Activated CD8-positive, alpha-beta memory T cell treated with anti-CD3 and anti-CD28 coated beads, Interleukin-2, amount 50 U/mL, for 4 hours (primary cell): ENCODE measurements at regions not wholly inside any gene's neighbourhood (a gene's known extent, or its start where the extent isn't known, plus 50 kb on each side); places are given as distances from the start of the nearest gene placed in this dataset.

ENCODE experiments used
- DNase-seq: peaks from one replicate; pipeline ENCODE4 v3.0.0-alpha.2; 2020

DNA sequence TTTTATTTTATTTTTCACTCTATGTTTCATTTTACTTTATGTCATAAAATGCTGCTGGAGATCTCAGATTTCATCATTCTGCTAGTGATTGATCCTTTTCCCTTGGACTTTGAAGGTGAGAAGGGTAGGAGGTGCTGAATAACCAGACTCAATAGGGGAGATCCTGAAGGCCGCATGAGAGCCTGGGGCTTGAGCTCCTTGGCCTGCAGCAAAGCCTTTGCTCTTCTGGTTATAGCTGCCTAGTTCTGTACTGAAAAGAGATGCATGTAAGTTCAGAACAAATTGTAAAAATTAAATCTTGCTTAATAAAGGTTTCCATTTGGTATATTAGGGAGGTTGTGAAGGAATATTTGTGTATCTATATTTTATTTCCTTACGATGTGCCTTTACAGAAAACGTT, 430.2 kb downstream of the QKI start:
- DNase-seq = no peak

DNA sequence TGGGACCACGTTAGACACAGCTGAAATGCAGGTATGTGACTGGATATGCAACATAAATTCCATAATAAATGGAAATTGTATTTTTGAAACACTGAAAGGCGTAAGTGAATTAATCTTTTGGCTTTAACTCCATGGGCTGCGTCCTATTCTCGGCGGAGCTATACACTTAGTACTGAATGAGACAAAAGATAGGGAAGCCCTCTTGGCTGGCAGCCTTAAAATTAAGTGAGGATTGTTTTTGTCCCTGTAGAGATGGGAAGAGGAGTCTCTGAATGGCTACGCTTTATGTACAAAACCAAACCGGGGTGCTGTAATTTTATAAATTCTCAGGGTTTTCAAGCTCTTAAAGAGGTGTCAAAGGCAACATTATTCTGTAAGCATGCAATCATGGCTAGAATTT, 429.8 kb downstream of the QKI start:
- no peak for DNase-seq

DNA sequence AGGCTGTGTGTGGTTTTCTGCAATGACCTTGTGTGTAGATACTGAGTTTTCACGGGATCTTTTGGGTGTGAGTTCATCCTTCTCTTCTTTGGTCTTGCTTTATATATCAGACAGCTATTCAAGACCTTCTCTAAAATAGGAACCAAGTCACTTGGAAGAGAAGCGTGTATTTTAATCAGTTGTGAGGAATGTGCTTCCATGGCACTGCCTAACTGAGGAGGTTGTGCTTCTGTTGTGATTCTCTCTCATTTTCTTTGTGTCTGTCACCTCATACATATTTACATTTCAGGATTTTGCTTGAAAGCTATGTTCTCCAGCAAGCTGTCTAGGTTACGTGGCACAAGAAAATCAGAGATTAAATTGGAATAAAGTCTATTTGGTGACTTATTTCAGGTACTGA, 428.7 kb downstream of the QKI start:
- no peak for DNase-seq

DNA sequence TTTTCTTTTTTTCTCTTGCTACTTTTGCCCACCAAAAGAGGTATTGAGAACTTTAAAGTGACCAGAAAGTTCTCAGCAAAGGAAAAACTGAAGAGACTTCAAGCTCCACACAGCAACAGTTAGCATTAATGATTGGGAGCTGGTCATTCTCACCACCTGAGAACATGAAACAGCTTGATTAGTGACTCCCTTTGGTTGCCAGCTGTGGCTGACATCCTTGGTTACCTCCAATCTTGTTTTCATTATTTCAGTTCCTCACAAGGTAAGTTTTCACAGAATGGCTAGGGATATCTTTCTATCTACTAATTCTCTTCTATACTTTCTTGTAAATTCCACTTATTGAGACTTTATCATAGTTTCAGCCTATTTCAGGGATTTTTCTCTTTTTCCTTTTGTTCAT, 427.9 kb downstream of the QKI start:
- no peak for DNase-seq

DNA sequence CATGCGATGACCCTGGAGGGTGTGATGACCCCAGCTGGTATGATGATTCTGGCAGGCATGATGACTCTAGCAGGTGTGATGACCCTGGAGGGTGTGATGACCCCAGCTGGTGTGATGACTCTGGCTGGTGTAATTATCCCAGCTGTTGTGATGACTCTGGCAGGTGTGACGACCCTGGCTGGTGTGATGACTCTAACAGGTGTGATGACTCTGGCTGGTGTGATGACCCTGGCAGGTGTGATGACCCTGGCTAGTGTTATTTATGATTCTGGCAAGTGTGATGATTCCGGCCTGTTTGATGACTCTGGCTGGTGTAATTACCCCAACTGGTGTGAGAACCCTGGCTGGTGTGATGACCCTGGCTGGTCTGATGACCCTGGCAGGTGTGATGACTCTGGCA, 427.2 kb downstream of the QKI start:
- DNase-seq = no peak

DNA sequence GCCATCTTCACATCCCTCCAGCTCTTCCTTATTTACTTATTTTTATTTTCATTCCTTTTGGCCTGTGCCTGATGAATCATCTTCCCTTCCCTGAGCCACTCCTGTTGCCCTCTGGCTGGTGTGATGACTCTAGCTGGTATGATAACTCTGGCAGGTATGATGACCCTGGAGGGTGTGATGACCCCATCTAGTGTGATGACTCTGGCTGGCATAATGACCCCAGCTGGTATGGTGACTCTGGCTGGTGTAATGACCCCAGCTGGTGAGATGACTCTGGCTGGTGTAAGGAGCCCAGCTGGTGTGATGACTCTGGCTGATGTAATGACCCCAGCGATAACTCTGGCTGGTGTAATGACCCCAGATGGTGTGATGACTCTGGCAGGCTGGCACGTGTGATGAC, 426.8 kb downstream of the QKI start:
- DNase-seq = no peak

DNA sequence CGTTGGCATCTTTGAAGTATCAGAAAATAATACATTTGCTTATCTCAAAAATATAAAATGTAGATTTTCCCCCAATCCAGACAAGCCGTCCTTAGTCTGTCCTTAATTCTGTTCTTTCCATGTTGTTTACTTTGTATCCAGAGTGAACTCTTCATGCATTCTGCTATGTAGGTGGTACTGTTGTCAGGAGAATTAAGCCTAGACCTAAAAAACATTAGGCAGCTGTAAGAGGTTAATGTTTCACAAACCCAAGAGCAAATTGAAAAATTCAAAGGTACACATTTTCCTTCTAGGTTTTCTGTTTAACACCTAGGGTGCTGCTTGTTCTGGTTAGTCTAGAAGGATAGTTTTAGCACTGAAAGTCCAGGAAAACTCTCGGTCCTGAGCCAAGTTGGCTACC, 426.4 kb downstream of the QKI start:
- no peak for DNase-seq

DNA sequence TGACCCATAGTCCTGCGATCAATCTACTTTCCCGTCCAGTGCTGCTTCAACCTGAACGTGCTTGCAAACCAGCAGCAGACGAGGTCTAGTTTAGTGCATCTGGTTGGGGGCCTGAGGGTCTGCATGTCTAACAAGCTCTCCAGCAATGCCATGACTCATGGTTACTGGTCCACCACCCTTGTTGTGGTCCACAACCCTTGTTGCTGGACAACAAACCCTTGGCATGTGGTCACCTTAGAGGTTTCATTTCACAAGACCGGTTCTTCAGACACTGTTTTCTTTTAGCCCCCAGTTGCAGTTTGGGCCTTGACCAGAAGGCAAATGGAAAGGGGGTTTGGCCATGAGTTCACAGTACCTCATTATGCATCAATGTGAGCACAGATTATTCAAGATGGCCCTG, 424.8 kb downstream of the QKI start:
- DNase-seq = no peak

DNA sequence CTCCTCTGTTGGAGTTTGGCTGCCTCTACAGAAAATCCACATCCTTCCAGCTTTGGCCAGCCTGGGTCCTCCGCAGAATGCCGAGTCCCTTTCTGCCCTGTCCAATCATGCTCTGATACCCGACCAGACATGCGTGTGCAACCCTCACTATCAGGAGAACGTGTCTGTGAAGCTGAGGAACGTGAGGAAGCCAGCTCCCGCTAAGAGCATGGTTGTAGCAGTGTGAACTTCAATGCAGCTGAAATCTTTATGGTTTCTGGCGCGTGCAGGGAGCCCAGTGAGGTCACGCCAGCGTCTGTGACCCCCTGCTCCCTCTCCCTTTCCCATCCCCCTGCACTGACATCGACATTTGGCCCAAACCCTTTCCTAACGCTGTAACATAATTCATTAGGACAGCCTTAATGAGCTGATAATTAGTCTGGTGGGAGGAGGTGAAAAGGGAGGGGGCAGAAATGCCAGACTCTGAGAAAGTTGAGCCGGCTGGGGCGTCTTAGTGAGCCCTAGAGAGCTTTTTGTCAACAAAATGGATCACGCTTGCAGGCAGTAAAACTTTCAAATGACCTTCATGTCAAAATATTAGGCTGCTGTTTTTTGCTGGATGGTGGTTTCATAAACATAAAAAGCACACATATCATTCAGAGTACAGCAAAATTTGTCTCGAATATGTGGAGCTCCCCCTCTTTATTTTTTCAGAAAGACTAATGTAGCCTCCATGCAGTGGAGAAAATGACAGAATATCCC, 423.3 kb downstream of the QKI start:
- no peak for DNase-seq

DNA sequence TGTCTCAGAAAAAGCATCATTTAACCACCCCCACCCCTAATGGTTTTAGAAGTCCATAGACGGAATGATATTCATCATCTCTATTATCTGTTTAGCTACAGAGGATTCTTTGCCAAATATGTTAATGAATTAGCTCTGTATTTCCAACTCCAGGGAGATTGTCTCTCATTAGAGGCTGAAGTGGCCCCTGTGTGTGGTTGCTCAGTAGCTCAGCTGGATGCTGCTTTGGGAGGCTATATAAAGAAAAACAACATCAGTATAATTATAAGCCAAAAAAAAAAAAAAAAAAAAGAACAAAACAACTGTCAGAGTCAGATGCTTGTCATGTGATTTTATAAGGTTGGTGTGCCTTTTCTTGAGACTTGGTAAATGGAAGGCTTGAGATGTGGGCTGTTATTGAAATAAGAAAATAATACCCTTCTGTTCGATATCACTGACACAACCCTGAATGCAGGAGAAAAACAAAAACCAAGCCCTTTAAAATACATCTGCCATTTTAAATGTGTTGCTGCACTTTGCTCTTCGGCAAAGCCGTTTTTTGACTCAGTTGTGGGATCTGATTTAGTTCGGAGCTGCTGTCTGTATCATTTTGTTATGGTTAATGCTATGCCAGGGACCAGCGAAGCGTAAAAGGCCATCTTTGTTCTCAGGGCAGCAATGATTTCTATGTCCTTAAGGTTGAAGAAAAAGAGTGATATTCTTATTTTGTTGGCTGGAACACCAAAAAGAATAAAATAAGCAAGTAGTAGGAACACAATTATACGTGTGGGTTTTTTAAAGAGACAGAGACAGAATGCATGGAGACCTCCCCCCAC, 422.6 kb downstream of the QKI start:
- DNase-seq = no peak

DNA sequence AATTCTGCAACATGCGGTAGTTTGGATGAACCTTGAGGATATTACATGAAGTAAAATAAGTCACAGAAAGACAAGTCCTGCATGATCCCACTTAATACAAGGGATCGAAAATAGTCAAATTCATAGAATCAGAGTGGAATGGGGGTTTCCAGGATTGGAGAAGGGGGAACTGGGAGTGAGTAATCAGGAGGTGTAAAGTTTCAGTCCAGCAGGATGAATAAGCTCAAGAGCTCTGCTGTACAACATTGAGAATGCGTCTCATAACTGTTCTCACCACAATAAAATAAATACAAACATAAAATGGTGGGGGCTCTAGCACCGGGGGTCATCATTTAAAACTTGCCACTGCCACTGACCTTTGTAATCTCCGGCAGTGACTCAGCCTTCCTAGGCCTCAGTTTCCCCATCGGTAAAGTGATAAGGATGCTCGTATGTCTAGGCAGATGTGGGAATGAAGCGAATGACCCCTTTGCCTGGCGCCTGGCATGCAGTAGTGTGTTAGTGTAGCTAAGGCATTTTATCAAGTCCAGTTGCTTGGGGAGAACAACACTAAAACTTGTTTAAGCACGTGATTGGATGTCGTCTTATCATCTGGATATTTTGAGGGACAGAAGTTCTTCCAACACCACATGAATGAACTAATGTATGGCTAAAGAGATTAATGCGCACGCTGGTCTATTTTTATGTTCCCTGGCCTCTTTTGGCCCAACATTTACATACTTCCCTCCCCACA, 421.1 kb downstream of the QKI start:
- no peak for DNase-seq

DNA sequence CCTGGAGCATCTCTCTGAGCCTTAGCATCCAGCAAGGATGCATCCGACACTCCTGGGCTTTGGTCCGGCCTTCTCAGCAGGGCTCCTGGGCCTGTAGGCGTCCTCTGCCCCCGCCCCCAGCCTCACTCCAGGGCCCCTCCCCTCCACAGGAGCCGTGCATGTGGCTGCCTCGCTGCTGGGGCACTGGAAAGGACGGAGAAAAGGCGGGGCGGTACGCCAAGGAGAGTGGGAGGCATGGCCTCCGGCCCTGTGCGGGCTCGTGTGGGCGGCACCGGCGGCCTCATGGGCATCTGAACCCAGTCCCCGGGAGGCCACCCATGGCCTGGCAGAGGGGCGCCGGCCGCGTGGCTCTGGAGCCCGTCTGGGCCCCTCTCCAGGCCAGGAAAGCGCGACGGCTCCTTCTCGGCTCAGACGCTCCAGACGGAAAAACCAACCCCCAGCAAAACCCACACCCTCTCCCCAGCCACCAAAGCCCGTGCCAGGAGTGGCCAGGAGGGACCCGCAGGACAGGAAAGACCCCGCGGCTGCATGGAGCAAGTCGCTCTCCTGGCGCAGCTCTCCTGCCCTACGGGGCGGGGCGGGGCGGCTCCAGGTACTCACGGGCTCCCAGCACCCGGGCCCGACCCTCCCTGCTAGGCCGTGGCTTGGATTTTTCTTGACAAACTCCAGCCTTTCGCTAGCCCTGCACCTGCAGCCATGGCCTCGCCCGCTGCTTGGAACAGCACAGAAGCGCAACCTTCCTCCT, 419.9 kb downstream of the QKI start:
- DNase-seq = no peak

DNA sequence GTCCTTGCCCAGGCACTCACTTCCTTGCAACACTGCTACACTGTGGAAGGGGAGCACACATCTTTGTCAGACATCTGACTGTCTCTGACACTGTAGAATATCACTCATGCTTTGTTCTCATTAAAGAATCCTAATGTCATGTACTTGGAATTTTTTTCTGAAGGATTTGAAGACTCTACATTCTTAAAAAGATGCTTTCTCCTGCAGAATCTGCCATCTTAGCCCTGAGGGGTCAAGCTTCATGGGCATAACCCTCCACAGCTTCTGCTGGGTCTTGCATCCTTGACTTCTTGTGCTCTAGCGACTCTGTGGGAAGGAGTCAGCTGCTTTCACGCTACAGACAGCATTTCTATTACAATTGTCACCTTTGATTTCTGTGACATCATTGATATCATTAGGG, 417.2 kb downstream of the QKI start:
- no peak for DNase-seq

DNA sequence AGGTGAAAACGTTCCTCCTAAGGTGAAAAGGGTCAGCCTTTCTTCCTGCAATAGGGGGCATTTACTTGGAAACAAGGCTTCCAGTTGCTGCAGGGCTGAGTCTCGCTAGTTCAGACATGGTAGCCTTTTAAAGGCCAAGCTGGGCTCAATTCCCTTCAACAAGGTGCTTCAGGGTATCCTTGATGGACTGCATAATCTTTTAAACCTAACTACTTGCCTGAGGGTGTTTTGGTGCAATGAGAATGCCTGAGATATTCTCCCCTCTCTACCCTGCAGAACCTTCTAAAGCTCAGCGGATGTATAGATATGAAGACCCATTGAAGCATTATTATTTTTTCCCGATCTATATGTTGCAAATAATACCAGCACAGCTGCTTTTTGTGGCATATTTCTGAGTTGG, 416.1 kb downstream of the QKI start:
- no peak for DNase-seq

DNA sequence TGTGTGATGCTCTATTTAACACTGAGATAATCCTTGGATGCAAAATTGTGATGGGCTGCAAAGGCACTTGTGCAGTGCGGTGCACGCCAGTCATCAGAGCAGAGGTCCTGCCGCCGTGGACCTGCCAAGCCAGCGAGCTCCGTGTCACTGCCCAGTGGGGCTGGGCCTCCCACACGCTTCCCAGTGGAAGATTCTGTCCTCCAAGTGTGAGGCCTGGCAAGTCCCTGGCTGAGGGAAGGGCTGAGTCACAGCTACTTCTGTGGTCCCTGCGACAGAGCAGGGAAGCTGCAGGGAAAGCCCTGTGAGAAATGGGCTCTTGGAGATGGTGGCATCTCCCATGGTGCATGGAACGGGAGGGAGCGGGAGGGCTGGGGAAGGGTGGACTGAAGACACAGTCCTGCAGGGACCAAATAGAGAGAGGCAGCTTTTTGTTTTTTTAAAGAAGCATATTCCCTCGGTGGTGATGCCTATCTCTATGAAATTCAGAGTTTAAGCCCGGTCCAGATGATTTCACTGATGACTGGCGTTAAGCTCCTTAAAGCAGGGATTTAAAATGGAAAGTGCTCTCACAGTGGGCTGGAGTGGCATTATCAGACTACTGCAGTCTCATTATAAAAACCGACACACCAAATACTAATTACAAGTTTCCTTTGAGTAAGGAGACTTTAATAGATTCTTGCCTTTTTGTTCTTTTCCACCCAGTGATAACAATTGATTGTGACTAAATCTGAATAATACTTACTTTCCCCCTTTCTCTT, 413.7 kb downstream of the QKI start:
- no peak for DNase-seq

DNA sequence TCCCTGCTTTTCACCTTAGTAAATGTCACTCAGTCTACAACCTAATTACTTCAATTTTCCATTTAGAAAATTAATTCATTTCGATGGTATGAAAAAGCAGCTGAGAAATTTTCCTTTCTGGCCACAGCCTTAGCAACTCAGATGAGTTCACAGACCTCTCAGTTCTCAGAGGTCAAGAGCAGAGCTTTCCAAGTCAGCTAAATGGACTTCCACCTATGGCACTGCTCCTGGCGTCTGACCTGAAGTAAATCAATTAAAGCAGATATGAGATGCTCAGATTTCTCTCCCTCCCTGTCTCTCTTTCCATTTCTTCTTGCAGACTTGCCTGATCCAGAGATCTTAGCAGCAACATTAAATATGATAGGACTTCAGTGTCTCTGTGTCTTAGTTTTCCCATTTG, 412.6 kb downstream of the QKI start:
- no peak for DNase-seq

DNA sequence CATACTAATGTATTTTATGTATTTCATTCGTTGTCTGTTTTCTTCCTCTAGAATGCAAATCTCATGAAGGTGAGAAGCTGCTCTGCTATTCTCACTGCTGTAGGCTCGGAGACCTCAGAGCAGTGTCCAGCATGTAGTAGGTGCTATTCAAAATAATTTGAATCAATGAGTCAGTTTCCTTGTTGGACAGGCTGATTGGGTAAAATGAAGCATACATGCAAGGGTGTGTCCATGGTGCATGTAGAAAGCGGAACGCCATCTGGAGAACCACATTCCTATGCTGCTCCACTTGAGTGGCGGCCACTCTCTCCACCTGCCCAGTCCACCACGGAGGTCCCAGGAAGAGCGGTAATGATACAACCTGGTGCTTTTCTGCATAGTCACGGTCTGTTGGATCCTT, 412.1 kb downstream of the QKI start:
- DNase-seq = no peak

DNA sequence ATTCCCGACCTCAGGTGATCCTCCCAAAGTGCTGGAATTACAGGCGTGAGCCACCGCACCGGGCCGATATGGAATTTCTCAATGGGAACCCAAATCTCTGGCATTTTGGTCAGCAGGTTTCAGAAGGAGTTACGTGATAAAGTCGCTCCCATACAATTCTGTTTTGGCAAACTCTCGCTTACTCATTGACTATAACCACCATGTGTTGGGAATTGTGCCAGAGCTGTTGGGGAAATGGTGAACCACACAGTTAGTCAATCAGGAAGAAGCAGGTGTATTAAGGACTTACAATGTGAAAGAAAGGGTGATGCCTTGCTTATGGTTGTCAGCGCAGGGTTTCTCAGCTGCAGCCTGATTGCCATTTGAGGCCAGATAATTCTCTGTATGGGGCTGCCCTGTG, 410.5 kb downstream of the QKI start:
- no peak for DNase-seq

DNA sequence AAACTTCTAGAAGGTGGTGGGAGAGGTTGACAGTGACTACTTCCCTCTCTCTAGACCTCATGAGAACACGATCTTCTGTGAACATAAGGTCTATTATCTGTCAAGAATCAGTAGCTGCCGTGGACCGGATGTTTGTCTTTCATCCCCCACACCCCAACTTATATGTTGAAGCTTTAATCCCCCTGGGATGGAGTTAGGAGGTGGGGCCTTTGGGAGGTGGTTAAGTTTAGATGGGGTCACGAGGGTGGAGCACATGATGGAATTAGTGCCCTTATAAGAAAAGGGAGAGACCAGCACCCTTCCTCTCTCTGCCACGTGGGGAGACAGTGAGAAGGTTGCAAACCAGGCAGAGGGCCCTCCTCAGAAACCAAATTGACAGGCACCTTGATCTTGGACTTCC, 409.1 kb downstream of the QKI start:
- DNase-seq = no peak

DNA sequence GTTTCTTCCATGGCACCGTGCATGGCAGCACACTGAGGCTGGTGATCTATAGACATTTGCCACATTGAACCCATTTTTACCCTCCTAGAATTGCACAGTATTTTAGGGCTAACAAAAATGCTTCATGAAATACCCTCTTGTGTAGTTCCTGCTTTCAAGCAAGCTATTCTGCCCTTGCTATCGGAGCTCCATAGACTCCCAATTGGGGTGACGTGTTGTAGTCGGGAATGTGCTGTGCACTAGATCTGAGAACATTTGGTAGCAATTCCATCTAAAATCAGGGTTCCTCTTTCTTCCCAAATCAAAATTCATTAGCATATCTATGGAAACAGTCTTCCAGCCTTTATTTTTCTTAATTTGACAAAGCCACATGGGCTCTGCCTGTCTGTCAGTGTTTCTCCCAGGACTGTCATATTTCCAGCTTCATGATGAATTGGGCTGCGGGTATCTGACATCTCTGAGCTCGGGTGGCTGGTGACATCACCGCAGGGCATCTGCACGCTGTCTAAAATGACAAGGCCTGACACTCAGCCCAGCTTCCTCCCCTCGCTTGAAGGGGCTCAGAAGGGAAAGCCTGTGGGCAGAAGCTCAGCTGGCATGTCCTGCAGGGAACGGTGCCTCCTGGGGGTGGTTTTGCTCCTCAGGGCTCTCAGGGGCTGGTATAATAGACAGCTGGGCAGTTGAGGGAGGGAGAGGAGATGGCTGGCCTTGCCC, 406.4 kb downstream of the QKI start:
- no peak for DNase-seq

DNA sequence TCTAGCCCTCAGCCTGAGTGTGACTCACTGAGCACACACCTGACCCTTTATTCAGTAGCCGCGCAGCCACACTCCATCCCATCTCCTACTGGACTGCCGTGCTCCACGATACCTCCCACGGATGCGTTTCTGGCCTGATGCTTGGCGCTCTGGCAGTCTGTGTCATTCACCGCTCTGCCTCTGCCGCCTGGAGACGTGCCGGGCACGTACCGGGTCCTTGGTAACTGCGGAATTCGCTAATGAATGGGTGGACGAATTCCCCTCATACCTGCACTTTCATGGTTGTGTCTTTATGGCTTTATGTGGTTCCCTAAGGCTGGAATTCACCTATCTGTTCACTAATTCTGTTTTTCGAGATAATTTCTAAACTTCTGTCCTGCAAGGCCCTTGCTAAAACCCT, 405.7 kb downstream of the QKI start:
- no peak for DNase-seq

DNA sequence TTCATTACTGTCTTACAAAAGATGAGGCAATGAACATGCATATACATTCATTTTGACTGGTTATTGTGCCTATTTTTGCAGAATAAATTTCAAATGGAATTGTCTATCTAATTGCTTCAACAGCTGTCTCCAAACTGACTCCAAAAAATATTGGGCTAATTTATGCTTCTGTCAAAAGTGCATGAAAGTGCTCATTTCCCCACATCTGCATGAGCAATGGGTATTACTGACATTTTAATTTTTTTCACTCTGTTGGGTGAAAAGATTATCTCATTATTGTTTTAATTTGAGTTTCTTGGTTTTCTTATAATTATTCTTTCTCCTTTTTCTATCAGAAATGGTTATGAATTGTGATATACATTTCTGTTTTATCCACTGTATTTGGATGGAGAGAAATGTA, 404.2 kb downstream of the QKI start:
- DNase-seq = no peak
